HG03135 (cell line): ENCODE measurements at regions not wholly inside any gene's neighbourhood (a gene's known extent, or its start where the extent isn't known, plus 50 kb on each side); places are given as distances from the start of the nearest gene placed in this dataset.

Experiments
- ATAC-seq: cut with Tn5 transposase; IDR thresholded peaks from one replicate; pipeline ENCODE4 v1.9.1; 2021; ENCODE audit warnings: mild to moderate bottlenecking, moderate library complexity; ENCODE audit not compliant: unreplicated experiment

- ATAC-seq: no peak
Observed at GRCh38 chr7:33661430-33662160, 243.7 kb upstream of the BMPER start.

DNA sequence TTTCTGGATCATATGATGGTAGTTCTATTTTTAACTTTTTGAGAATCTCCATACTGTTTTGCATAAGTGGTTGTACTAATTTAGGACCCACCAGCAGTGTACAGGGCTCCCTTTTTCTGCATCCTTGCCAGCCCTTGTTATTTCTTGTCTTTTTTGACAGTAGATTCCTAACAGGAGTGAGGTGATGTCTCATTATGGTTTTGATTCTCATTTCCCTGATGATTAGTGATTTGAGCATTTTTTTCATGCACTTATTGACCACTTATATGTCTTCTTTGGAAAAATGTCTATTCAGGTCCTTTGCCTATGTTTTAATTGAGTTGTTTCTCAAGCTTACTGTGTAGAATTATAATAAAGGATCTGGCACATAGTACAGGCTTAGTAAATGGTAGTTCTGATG is 238.8 kb upstream of the BMPER start:
- ATAC-seq: no peak

- ATAC-seq: no peak
Observed at GRCh38 chr7:33667196-33667595, 238.1 kb upstream of the BMPER start.

DNA sequence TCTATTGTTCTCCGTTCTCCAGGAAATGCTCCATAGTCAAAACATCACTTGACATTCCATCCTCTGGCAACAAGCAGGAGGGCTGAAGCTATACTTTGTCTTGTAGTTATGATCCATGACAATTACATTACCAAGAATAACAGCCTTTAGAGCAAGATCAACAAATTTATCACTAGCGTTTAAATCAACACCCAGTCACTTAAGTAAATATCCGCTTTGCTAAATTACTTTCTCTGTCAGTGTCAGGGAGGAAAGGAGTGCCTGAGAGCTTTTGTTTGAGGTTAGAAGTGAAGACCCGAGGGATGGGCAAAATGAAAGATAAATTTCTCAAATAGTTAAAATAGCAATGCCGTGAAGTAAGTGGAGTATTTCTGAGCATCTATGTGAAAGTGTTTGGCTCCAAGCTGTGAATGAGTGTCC is 236.1 kb upstream of the BMPER start:
- ATAC-seq: no peak

DNA sequence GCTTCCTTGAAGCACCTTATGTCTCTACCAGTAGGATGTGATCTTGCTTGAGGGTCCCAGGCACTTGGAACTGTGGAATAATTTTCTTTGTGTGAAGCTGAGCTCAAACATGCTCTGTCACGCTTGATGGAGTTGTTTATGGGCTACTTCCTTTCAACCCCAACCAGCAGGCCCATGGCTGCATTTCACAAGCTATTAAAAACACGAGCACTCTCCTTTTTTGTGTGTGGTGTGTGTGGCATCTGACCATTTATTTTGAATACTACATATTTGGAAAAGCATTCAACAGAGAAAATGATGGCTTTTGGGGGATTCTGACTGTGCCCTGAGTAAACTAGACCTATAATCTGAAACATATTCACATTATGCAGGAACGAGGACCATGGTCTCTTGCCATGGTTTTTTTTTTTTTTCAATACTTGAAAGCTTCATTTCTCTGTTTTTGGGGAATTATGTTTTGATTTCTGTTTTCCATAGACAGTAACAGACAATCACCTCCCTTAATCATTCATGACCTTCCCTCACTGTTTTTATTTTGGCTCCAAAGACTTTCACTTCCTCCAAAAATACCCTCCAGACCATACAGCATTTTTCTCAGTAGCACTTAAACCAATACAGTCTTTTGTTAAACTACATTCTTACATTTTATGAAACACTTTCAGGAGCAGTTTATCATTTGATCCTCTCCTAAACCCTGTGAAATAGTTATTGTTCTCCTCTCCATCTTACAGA is 233.6 kb upstream of the BMPER start:
- peak; percentile 80 for ATAC-seq

DNA sequence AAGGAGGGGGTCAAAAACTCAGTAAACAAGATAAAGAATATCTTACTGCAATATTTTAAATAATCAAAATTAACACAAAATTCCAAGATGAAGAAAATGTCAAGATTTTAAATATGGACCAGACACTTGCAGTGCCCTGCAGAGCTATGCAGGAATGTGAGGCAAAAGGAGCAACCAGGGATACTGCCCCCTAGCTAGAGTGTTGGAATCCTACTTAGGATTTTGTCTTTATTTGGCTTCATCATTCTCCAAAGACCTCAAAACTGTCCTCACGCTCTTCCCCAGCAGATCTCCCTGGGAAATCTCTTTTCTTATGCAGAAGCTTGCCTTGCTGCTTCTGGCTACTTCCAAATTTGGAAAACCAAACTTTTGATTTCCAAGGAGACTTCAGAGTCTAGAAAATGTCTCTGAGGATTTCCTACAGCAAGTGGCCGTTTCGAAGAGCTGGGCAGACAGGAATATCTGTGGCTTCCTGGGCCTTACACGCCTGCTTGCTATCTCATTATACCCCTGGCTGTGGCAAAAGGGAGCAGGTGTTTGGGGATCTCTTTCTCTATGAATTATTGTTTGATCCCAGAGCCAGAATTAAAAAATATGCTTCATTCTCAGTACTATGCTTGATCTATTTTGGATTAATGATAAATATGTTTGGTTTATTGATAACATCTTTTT is 232.2 kb upstream of the BMPER start:
- no peak for ATAC-seq

DNA sequence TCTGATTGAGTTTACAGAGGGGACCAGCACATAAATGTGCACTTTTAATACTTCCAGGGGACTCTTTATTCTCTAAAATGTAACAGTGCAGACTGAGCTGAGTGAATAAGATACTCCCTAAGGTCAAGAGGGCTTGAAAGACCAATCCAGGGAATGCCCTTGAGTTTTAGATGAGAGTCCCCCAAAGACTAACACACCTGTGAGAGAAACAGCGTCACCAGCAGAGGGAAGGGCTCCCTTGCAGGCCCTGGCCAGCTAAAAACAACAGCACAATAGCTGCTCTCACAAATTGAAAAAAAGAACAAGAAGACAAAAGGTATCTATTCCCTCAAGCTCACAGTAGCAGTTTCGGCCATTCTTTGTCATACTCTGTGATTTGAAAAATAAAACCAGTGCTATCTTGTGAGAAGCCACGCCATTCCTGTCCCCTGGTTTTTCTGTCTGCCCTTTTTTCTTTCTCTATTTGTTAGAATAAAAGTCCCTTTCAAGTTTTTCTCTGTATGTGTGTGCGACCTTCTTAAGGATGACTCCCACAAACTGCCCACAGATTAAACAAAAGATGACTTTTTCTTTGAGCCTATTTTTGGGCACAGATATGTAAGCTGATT is 230.4 kb upstream of the BMPER start:
- no peak for ATAC-seq

GRCh38 chr7:33677556-33677955 is 227.8 kb upstream of the BMPER start:
- ATAC-seq: no peak

DNA sequence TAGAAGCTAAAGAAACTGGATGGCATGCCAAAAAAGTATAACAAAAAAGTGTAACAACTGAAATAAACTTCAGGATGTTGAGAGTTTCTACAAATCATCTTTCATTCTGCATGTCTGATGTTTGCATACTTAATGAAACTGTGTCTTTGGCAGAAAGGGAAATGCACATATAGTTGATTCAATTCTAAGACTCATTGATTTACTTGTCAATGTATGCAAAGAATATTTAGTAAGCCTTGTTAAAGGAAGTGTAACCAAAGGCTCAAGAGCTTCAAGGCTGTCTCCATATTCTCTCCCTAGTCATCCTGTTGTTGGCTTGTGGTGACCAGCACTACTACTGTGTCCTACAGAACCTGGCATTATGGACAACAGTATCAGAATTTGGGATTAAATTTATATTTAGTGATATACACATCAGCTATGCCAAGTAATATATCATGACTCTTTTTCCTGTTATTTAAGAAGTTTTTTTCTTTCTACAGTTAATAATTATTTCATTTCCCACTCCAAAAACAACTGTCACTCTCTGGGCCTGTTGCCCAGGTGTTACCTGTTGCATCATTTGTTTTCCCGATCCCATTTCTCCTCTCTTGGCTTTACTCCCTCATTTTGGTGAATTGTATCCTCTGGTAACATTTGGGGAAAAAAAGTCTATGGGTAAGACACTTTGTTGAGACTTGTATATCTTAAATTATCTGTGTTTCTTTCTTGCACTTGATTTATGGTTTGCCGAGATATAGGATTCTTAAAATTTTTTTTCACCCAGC is 226.6 kb upstream of the BMPER start:
- ATAC-seq: no peak

GRCh38 chr7:33680682-33681081 is 224.7 kb upstream of the BMPER start:
- no peak for ATAC-seq

DNA sequence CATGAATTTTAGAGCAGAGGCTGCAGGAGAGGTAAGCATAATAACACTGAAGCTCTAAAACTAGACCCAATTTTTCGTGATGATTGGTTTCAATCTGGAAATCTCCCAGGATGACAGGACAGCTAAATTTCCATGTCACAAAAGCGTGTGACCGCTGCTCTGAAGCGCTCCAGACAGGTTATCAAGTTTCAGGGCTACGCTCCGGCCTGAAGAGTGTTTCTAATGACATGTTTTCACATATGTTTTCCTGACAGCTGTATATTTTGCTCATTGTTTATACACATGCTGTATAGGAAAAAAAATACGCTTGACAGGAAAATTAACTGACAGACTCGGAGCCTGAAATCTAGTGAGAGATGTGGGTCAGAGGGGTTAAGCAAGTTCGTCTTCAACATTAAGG is 219.8 kb upstream of the BMPER start:
- no peak for ATAC-seq

GRCh38 chr7:33685981-33686683 is 219.2 kb upstream of the BMPER start:
- ATAC-seq: no peak

GRCh38 chr7:33687625-33688024 is 217.7 kb upstream of the BMPER start:
- no peak for ATAC-seq

GRCh38 chr7:33691180-33691579 is 214.2 kb upstream of the BMPER start:
- ATAC-seq: no peak

- no peak for ATAC-seq
Observed at GRCh38 chr7:33692956-33693355, 212.4 kb upstream of the BMPER start.

GRCh38 chr7:33694006-33694405 is 211.3 kb upstream of the BMPER start:
- ATAC-seq: no peak

DNA sequence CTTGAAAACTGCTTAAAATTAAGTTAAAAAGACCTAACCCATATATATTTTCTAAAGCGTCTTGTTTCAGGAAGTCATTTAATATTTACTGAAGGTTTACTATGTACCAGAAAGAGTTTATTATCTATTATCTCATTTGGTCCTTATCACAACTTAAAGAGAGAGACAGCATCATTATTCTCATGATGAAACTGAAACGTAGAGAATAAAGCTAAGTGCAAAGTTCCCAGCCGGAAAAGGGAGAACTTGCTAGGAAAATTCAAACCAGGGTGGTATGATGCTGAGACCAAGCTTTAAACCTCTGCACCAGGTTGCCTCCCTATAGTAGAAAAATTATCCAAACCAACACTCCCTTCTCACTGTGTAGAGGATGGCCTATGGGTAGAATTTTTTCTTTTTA is 207.7 kb upstream of the BMPER start:
- no peak for ATAC-seq

GRCh38 chr7:33698041-33698440 is 207.3 kb upstream of the BMPER start:
- no peak for ATAC-seq

DNA sequence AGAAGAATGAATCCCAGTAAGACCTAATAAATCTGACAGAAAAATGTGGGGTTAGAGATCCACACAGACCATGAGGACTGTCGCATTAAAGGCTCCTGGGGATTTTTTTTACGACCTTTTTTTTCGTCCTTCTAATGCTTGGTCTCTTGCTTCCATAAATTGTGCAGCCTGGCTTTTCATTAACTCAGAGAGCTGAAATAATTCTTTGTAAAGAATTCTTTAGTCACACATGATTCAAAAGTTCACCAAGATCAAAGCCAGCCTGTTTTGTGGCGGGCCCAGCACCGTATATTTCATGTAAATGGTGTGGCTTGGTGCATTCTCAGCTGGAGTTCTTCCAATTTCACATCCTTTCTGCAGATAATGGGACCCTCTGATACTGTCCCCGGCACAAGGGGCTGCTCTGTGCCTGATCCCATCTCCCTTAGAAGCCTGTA is 206.6 kb upstream of the BMPER start:
- ATAC-seq: no peak
